ENCODE measurements at regions not wholly inside any gene's neighbourhood (a gene's known extent, or its start where the extent isn't known, plus 50 kb on each side); places are given as distances from the start of the nearest gene placed in this dataset.

DNA sequence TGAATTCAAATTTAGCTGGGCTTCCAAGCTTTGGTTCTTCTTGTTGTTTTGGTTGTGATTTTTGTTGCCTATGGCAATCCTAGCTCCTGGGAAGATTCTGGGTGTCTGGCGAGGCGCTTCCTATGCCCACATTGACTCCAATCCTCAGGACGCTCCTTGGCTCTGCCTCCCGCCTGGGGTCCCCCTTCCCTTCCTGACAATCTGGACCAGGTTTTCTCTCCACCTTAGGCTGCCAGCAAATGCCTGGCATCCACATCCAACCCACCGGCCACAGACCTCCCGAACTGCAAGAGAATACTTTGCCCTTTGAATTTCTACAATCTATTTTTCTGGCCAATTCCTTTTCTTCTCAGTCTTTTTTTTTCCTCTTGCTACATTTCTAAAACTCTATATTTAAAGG is 186.9 kb upstream of the UBL3 start:
- Histone ChIP-seq H3K36me3 (ENCODE audit: control insufficient read depth, insufficient read depth, low read length) (no peaks in the 10 kb centered on the region), H3K27ac (ENCODE audit: extremely low read depth, low read depth, low read length) (no peak overlapping the region), H2AFZ (ENCODE audit: low read depth, low read length) (no peak overlapping the region), H3K4me2 (ENCODE audit: insufficient read depth, low read length) (no peak overlapping the region), H4K20me1 (replicated peaks; ENCODE audit: control insufficient read depth, insufficient read depth, low read length) (no peaks in the 10 kb centered on the region), H3K79me2 (ENCODE audit: control insufficient read depth, insufficient read depth, low read length) (no peaks in the 10 kb centered on the region), H3K9ac (ENCODE audit: insufficient read depth in 1 of 2, low read depth in 2 of 2, low read length in 2 of 2) (no peak overlapping the region), H3K4me1 (replicated peaks in 1 of 2; ENCODE audit: control insufficient read depth in 2 of 2, insufficient read depth in 2 of 2, low read length in 2 of 2) (no peaks in the 10 kb centered on the region), H3K4me3 (no peak overlapping the region), H3K9me1 (ENCODE audit: control insufficient read depth, insufficient read depth, low read length) (no peaks in the 10 kb centered on the region), H3K9me3 (replicated peaks; ENCODE audit: control insufficient read depth, insufficient read depth, low read depth, low read length) (no peaks in the 10 kb centered on the region), H3K27me3 (ENCODE audit: control insufficient read depth in 2 of 2, insufficient read depth in 2 of 2, low read length in 2 of 2) (peaks cover 0 to 7% of the 10 kb centered on the region in 2 experiments; a peak in 2 of 5 replicates)
- in situ Hi-C loops (cut with MboI): no loop called here
- DNase-seq (ENCODE audit: extremely low read depth in 1 of 4, low spot score in 3 of 4) (no peak), FAIRE-seq (no peak), ATAC-seq (no peak)
- BruUV-seq (replicated peaks): no TSS peak
- WGBS (ENCODE audit: insufficient coverage, low coverage, missing lambda C conversion rate): 0% methylated on average over 5 of the region's 6 CpGs
- ChIA-PET POLR2A (no interaction called here), CTCF (ENCODE audit: low intra/inter-chr PET ratio) (no interaction called here)
- intact Hi-C loops (cut with micrococcal nuclease): no loop called here
- TF ChIP-seq SIN3A (IDR thresholded peaks at IDR 0.05; ENCODE audit: borderline replicate concordance in 2 of 2, control insufficient read depth in 1 of 2, low read depth in 2 of 2, low read length in 2 of 2): no peak
- TF ChIP-seq SREBF2 (CRISPR knock-in tag; IDR thresholded peaks at IDR 0.05): no peak
- TF ChIP-seq RFX7 (CRISPR knock-in tag; IDR thresholded peaks at IDR 0.05): no peak
- TF ChIP-seq FOXM1 (IDR thresholded peaks at IDR 0.05; ENCODE audit: low read depth): no peak
- no peak for TF ChIP-seq FOXM1 (CRISPR knock-in tag; IDR thresholded peaks at IDR 0.05; ENCODE audit: low read depth)
- TF ChIP-seq, protein P1, sequence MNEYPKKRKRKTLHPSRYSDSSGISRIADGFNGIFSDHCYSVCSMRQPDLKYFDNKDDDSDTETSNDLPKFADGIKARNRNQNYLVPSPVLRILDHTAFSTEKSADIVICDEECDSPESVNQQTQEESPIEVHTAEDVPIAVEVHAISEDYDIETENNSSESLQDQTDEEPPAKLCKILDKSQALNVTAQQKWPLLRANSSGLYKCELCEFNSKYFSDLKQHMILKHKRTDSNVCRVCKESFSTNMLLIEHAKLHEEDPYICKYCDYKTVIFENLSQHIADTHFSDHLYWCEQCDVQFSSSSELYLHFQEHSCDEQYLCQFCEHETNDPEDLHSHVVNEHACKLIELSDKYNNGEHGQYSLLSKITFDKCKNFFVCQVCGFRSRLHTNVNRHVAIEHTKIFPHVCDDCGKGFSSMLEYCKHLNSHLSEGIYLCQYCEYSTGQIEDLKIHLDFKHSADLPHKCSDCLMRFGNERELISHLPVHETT (CRISPR knock-in tag; conservative IDR thresholded peaks at IDR 0.05 in 1 of 2, IDR thresholded peaks at IDR 0.05 in 1 of 2): no peak
- no peak for TF ChIP-seq FOXP1 (CRISPR knock-in tag; IDR thresholded peaks at IDR 0.05)
- TF ChIP-seq ASH1L (IDR thresholded peaks at IDR 0.05; ENCODE audit: borderline replicate concordance, low read depth, partially characterized antibody): no peak
- no peak for TF ChIP-seq GTF2B (IDR thresholded peaks at IDR 0.05; ENCODE audit: extremely low read depth, insufficient read length)
